ENCODE measurements at regions not wholly inside any gene's neighbourhood (a gene's known extent, or its start where the extent isn't known, plus 50 kb on each side); places are given as distances from the start of the nearest gene placed in this dataset.

DNA sequence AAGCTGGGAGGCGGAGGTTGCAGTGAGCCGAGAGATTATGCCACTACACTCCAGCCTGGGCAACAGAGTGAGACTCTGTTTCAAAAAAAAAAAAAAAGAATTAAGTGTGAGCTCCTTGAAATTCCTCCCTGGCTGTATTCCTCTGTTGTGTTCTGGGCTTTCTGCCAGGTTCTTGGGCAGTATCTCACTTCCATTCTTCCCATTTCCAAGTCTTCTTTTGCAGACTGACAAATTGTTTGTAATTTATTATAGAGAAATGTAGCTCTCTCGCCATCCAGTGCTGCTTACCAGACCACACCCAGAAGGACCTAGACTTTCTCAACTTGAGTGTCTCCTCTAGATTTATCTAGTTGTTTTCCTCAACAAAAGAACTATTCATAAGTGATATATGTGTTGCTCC, 105.0 kb upstream of the ADGRL2 start:
- no peaks in the 10 kb centered on the region for H3K27me3 ChIP-seq (ENCODE audit: control insufficient read depth, insufficient read depth, low read length)
- H3K36me3 ChIP-seq (ENCODE audit: control insufficient read depth, insufficient read depth, low read length), result no peaks in the 10 kb centered on the region
- H3K9me3 ChIP-seq (ENCODE audit: control insufficient read depth, insufficient read depth, low read length), result no peaks in the 10 kb centered on the region
- no peak overlapping the region for H3K4me3 ChIP-seq (ENCODE audit: low read depth, low read length)
- H3K9ac ChIP-seq (ENCODE audit: low read depth, low read length), result no peak overlapping the region
- H3K4me1 ChIP-seq (ENCODE audit: control insufficient read depth, insufficient read depth, low read length), result peaks cover 9% of the 10 kb centered on the region

DNA sequence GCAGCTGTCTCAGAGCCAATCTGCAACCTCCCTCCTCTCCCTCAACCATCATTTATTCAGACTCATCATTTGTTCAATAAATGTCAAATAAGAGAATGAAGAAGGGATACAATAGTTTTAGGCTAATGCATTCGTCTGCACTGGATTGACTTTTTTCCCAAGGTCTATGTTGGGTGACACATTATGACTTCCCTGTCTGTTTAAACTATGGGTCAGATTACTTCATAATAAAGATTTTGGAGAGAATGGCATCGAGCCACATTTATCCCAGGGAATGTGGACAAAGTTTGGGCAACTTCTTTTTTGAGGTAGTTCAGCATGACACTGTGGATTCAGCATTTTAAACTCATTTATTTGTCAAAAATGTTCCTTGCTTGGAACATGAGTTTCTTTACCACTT, 107.4 kb upstream of the ADGRL2 start:
- no peaks in the 10 kb centered on the region for H3K9me3 ChIP-seq (ENCODE audit: control insufficient read depth, insufficient read depth, low read length)
- no peak overlapping the region for H3K4me3 ChIP-seq (ENCODE audit: low read depth, low read length)
- no peaks in the 10 kb centered on the region for H3K27me3 ChIP-seq (ENCODE audit: control insufficient read depth, insufficient read depth, low read length)
- no peak overlapping the region for H3K9ac ChIP-seq (ENCODE audit: low read depth, low read length)
- no peaks in the 10 kb centered on the region for H3K36me3 ChIP-seq (ENCODE audit: control insufficient read depth, insufficient read depth, low read length)
- no peaks in the 10 kb centered on the region for H3K4me1 ChIP-seq (ENCODE audit: control insufficient read depth, insufficient read depth, low read length)

DNA sequence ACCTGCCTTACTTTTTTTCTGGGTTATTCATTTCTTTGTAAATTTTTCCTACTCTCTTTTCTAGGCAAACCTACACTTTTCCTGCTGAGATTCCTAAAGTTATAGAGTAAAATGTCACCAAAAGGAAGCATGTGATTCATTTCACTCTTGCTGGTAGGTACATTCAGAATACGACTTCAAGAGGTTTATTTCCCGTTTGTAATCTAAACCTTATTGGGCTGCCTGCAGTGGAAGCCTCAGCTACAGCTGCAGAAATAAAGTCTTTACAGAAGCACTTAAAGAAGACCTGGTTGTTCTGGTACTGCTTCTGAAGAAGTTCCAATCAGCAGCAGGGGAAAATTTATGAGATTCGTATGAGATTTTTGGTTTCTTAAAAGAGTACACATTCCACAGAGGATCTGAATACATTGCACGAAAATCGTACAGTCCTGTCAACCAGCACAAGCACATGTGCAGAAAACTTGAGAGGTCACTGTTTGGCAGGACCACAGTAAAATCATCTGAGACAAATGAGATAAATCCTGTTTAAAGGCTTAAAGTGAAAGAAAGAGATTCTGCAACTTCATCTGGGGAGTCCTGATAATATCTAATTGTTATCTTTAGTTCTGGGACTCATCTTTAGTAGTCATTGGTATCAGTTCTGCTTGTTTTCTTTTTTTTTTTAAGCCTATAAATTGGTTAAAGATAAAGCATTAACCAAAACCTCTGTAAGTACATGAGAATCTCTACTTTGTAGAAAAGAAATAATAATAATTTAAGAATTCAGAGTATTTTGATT, 109.9 kb upstream of the ADGRL2 start:
- no peak overlapping the region for H3K4me3 ChIP-seq (ENCODE audit: low read depth, low read length)
- H3K36me3 ChIP-seq (ENCODE audit: control insufficient read depth, insufficient read depth, low read length), result no peaks in the 10 kb centered on the region
- no peaks in the 10 kb centered on the region for H3K9me3 ChIP-seq (ENCODE audit: control insufficient read depth, insufficient read depth, low read length)
- H3K27me3 ChIP-seq (ENCODE audit: control insufficient read depth, insufficient read depth, low read length), result no peaks in the 10 kb centered on the region
- no peak overlapping the region for H3K9ac ChIP-seq (ENCODE audit: low read depth, low read length)
- H3K4me1 ChIP-seq (ENCODE audit: control insufficient read depth, insufficient read depth, low read length), result no peaks in the 10 kb centered on the region

DNA sequence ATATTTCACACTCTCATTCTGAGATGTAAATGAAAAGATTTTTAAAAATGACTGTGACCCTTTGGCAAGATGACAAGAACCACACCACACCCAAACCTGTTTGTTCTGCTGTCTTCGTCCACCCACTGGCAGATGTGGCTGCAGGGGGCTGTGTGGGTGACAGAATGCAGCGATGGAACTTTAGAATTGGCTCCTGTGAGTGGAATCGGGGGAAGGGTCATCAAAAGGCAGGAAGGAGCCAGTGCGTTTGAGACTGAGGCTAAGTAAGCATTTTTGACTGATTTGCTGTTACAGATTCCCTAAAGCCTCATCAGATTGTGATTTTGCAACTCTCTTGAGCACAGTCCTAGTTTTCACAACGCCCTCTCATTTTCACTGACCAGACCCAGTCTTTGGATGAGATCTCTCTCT, 111.2 kb upstream of the ADGRL2 start:
- Histone ChIP-seq H3K4me3 (ENCODE audit: low read depth, low read length) (no peak overlapping the region), H3K9me3 (ENCODE audit: control insufficient read depth, insufficient read depth, low read length) (no peaks in the 10 kb centered on the region), H3K36me3 (ENCODE audit: control insufficient read depth, insufficient read depth, low read length) (no peaks in the 10 kb centered on the region), H3K9ac (ENCODE audit: low read depth, low read length) (no peak overlapping the region), H3K27me3 (ENCODE audit: control insufficient read depth, insufficient read depth, low read length) (no peaks in the 10 kb centered on the region), H3K4me1 (ENCODE audit: control insufficient read depth, insufficient read depth, low read length) (no peaks in the 10 kb centered on the region)

DNA sequence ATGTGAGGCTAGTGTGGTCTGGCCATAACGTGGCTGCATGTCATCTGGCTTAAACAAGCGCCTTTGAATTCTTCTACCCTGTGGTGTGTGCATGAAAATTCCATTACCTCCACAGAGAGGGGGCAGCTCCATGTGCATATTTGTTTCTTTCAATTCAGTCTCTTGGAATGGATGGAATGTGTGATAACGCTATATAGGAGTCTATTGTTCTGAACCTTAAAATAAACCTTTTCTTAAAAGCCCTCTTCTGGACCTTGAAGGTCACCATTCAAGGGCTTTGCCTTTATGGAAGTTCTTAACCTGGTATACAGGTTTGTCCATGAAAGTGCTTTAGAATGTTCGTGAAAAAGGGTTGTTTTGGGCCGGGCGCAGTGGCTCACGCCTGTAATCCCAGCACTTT, 118.2 kb upstream of the ADGRL2 start:
- Histone ChIP-seq H3K36me3 (ENCODE audit: control insufficient read depth, insufficient read depth, low read length) (no peaks in the 10 kb centered on the region), H3K27me3 (ENCODE audit: control insufficient read depth, insufficient read depth, low read length) (no peaks in the 10 kb centered on the region), H3K4me1 (ENCODE audit: control insufficient read depth, insufficient read depth, low read length) (peaks cover 19% of the 10 kb centered on the region), H3K9me3 (ENCODE audit: control insufficient read depth, insufficient read depth, low read length) (no peaks in the 10 kb centered on the region), H3K4me3 (ENCODE audit: low read depth, low read length) (no peak overlapping the region), H3K9ac (ENCODE audit: low read depth, low read length) (no peak overlapping the region)

DNA sequence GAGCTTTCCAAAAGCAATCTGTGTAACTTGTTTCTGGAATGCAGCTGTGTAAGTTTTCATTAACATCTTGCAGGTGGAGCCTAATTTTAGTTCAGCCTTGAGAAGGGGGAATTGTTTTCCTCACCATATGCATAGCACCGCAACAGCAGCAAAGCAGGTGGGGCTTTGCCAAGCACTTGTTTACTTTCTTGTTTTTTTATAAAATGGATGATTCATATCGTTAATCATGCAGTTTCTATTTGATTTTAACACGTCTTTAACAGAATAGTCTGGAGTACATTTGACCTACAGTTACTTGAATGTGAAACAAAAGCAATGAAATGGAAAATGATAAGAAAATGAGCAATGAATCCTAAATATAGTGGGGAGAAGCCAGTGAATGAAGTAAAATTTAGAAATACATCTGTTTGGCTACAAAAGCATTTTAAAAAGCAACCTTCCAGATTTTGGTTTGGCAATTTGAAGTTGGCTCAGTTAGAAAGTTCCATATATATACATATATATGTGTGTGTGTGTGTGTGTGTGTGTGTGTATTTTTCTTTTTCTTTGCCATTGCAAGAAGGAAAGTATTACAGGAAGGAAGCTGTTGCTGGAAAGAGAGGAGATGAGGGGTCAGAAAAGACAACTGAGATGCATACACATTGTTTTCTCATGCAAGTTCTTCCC, 119.0 kb upstream of the ADGRL2 start:
- Histone ChIP-seq H3K4me1 (ENCODE audit: control insufficient read depth, insufficient read depth, low read length) (peaks cover 19% of the 10 kb centered on the region), H3K9me3 (ENCODE audit: control insufficient read depth, insufficient read depth, low read length) (no peaks in the 10 kb centered on the region), H3K27me3 (ENCODE audit: control insufficient read depth, insufficient read depth, low read length) (no peaks in the 10 kb centered on the region), H3K36me3 (ENCODE audit: control insufficient read depth, insufficient read depth, low read length) (no peaks in the 10 kb centered on the region), H3K9ac (ENCODE audit: low read depth, low read length) (no peak overlapping the region), H3K4me3 (ENCODE audit: low read depth, low read length) (no peak overlapping the region)

DNA sequence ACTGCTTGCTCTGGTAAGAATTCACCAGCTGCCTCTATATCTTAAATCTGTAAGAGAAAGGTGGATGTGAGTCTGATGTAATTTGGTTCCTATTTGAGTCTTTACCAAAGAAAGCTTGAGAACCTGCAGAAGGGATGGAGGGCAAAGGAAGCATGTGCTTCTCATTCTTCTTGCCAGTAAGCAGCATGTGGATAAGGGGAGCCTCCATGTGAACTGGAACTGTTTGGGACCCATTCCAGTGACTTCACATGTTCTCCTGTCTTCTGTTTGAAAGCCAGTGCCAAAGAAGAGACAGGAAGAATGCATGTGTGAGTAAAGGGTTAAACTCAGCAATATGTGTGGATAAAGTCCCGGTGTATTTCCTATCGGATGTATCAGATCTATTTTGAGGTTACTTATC, 119.6 kb upstream of the ADGRL2 start:
- H3K36me3 ChIP-seq (ENCODE audit: control insufficient read depth, insufficient read depth, low read length), result no peaks in the 10 kb centered on the region
- H3K4me1 ChIP-seq (ENCODE audit: control insufficient read depth, insufficient read depth, low read length), result peaks cover 19% of the 10 kb centered on the region
- no peaks in the 10 kb centered on the region for H3K27me3 ChIP-seq (ENCODE audit: control insufficient read depth, insufficient read depth, low read length)
- no peaks in the 10 kb centered on the region for H3K9me3 ChIP-seq (ENCODE audit: control insufficient read depth, insufficient read depth, low read length)
- H3K4me3 ChIP-seq (ENCODE audit: low read depth, low read length), result no peak overlapping the region
- no peak overlapping the region for H3K9ac ChIP-seq (ENCODE audit: low read depth, low read length)

DNA sequence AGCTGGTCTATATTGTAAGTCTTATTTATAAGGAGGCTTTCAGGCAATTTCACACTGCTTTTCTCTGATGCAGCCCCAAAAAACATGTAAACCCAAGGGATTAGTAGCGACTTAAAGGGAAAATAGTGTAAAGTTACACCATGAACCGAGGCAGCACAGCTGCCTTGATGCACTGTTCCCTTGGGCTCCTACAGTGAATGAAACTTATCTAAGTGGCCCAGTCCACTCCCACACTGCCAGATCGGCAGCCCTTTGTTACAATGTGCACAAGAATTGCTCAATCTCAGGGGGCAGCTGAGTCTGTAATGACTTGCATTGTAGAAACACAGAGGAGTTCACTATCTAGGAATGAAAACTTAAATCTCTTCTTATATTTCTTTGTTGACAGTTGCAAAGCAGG, 120.8 kb upstream of the ADGRL2 start:
- Histone ChIP-seq H3K4me3 (ENCODE audit: low read depth, low read length) (no peak overlapping the region), H3K36me3 (ENCODE audit: control insufficient read depth, insufficient read depth, low read length) (no peaks in the 10 kb centered on the region), H3K4me1 (ENCODE audit: control insufficient read depth, insufficient read depth, low read length) (peaks cover 19% of the 10 kb centered on the region), H3K9me3 (ENCODE audit: control insufficient read depth, insufficient read depth, low read length) (no peaks in the 10 kb centered on the region), H3K27me3 (ENCODE audit: control insufficient read depth, insufficient read depth, low read length) (no peaks in the 10 kb centered on the region), H3K9ac (ENCODE audit: low read depth, low read length) (no peak overlapping the region)

DNA sequence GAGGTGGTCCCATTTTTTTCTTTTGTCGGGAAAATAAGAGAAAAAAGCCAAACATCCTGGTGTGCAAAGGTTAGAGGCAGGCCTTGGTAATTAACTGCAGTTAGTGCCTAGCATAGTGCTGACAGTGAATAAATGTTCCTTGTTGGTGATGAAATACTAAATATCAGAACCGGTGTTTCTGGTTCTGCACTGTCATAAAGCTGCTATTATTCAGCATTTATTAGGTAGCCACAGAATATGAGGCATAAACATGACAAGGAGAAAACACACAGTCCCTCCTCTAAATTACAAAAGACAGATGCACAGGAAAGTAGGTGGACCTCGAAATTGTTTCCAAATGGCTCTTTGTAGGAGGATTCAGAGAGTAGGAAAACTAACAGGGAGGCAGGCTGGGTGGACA, 122.0 kb upstream of the ADGRL2 start:
- Histone ChIP-seq H3K36me3 (ENCODE audit: control insufficient read depth, insufficient read depth, low read length) (no peaks in the 10 kb centered on the region), H3K27me3 (ENCODE audit: control insufficient read depth, insufficient read depth, low read length) (no peaks in the 10 kb centered on the region), H3K4me1 (ENCODE audit: control insufficient read depth, insufficient read depth, low read length) (peaks cover 19% of the 10 kb centered on the region), H3K4me3 (ENCODE audit: low read depth, low read length) (no peak overlapping the region), H3K9me3 (ENCODE audit: control insufficient read depth, insufficient read depth, low read length) (no peaks in the 10 kb centered on the region), H3K9ac (ENCODE audit: low read depth, low read length) (no peak overlapping the region)

DNA sequence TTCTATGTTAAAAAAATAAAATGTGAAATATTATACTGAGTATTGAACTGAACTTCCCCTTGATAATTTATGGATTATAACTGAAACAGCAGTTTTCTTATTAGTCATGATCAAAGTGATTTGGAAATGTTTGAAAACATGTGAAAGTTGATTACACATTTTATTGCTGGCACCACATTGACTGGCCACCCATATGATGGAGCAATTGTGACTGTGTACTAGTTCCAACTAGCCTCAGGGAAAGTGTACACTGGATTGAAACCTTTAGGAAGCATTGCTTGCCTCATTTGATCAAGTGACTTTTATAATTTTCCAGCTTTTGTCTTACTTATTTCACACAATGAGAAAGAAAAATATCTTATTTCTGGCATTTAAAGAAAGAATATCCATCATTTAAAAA, 128.0 kb upstream of the ADGRL2 start:
- Histone ChIP-seq H3K27me3 (ENCODE audit: control insufficient read depth, insufficient read depth, low read length) (no peaks in the 10 kb centered on the region), H3K4me1 (ENCODE audit: control insufficient read depth, insufficient read depth, low read length) (no peaks in the 10 kb centered on the region), H3K9ac (ENCODE audit: low read depth, low read length) (no peak overlapping the region), H3K9me3 (ENCODE audit: control insufficient read depth, insufficient read depth, low read length) (no peaks in the 10 kb centered on the region), H3K36me3 (ENCODE audit: control insufficient read depth, insufficient read depth, low read length) (no peaks in the 10 kb centered on the region), H3K4me3 (ENCODE audit: low read depth, low read length) (no peak overlapping the region)

DNA sequence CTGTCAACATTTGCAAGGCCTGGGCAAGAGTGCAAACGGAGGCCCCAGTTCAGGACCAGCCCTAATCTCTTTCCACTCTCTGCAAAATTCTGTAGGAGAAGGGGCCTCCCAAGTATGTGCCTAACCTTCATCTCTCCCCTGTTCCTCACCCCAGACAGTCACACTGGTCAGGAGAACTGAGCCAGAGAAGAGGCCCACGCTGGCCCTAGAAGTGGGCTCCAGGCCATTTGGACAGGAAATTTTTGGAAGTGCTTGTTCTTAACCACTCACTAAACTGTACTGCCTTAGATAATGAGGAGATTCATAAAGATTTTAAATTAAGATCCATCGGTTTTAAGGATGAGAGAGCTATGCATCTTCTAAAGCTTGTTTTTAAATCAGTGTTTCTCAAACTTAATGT, 129.7 kb upstream of the ADGRL2 start:
- Histone ChIP-seq H3K9me3 (ENCODE audit: control insufficient read depth, insufficient read depth, low read length) (no peaks in the 10 kb centered on the region), H3K9ac (ENCODE audit: low read depth, low read length) (no peak overlapping the region), H3K36me3 (ENCODE audit: control insufficient read depth, insufficient read depth, low read length) (no peaks in the 10 kb centered on the region)

DNA sequence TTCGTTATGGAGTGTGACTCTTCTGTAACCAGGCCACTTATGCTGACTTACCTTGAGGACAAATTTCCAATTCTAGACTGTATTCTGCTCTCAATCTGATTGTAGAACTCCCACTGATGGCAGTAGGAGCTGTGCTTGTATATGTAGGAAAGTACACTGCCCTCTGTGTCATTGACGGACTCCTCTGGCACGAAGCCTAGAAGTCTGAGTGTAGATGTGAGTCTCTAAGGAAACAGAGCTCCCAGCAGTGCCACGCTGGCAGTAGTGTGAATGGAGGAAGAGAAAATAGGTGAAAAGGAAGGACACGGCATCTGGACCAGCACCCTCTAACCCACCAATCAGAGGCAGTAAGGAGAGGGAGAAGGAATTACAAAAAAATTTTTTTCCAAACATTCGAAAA, 130.4 kb upstream of the ADGRL2 start:
- no peaks in the 10 kb centered on the region for H3K27me3 ChIP-seq (ENCODE audit: control insufficient read depth, insufficient read depth, low read length)
- no peak overlapping the region for H3K9ac ChIP-seq (ENCODE audit: low read depth, low read length)
- no peaks in the 10 kb centered on the region for H3K9me3 ChIP-seq (ENCODE audit: control insufficient read depth, insufficient read depth, low read length)
- no peak overlapping the region for H3K4me3 ChIP-seq (ENCODE audit: low read depth, low read length)
- no peaks in the 10 kb centered on the region for H3K4me1 ChIP-seq (ENCODE audit: control insufficient read depth, insufficient read depth, low read length)
- no peaks in the 10 kb centered on the region for H3K36me3 ChIP-seq (ENCODE audit: control insufficient read depth, insufficient read depth, low read length)

More for the DNA sequence above, 129.7 kb upstream of the ADGRL2 start:
- Histone ChIP-seq H3K4me3 (ENCODE audit: low read depth, low read length) (no peak overlapping the region), H3K4me1 (ENCODE audit: control insufficient read depth, insufficient read depth, low read length) (no peaks in the 10 kb centered on the region), H3K27me3 (ENCODE audit: control insufficient read depth, insufficient read depth, low read length) (no peaks in the 10 kb centered on the region)

Measured in iPS-15b (cell line).